ENCODE measurements at regions not wholly inside any gene's neighbourhood (a gene's known extent, or its start where the extent isn't known, plus 50 kb on each side); places are given as distances from the start of the nearest gene placed in this dataset.

DNA sequence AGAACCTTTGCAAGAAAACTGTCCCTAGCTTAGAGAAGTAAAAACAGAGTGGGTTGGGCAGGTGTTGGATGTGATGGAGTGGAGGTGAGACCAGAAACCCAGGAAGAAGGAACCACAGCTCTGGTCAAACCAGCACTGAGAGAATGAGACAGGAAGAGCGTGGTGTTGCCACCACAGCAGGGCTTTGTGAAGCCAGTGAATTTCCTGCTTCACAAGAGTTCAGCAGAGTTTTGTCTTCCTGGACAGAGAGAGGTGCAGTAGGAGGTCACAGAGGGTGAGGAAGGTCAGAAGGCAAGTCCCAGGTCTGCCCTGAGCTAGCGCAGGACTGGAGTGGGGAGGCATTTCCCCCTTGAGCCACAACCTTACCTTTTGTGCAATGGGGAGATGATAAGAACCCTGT is 2306.2 kb upstream of the ACO1 start:
- H3K9me3 ChIP-seq (ENCODE audit: control insufficient read depth in 1 of 2, insufficient read depth in 1 of 2, low read depth in 1 of 2, low read length in 2 of 2) = no peaks in the 10 kb centered on the region
- intact Hi-C loops (cut with micrococcal nuclease) = no loop called here
- no peak for DNase-seq (ENCODE audit: low read depth, low spot score)
- ChIA-PET RAD21 (ENCODE audit: low non-redundant PET in 1 of 2, low total read pairs in 2 of 2, uncharacterized antibody in 2 of 2, unreplicated experiment in 2 of 2) (no interaction called here), CTCF (no interaction called here), POLR2A (no interaction called here)
- no peak overlapping the region for H3K9ac ChIP-seq (ENCODE audit: low read length)
- H3K4me2 ChIP-seq (ENCODE audit: low read length) = no peak overlapping the region
- H3K36me3 ChIP-seq (ENCODE audit: control insufficient read depth in 1 of 2, insufficient read depth in 2 of 2, low read length in 2 of 2) = no peaks in the 10 kb centered on the region
- BruUV-seq (replicated peaks) = no TSS peak
- no peak overlapping the region for H2AFZ ChIP-seq (ENCODE audit: low read depth, low read length, poor library complexity, severe bottlenecking)
- H3K4me1 ChIP-seq (ENCODE audit: control insufficient read depth in 1 of 2, insufficient read depth in 2 of 2, low read length in 2 of 2) = peaks cover 0 to 6% of the 10 kb centered on the region in 2 experiments; a peak in 1 of 4 replicates
- TF ChIP-seq, protein P1, sequence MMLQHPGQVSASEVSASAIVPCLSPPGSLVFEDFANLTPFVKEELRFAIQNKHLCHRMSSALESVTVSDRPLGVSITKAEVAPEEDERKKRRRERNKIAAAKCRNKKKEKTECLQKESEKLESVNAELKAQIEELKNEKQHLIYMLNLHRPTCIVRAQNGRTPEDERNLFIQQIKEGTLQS (IDR thresholded peaks at IDR 0.05) = no peak
- TF ChIP-seq ZNF274 (IDR thresholded peaks at IDR 0.05; ENCODE audit: low read depth, low read length) (no peak), SRF (IDR thresholded peaks at IDR 0.05; ENCODE audit: low read depth) (no peak), JUND (IDR thresholded peaks at IDR 0.05) (no peak), SP1 (IDR thresholded peaks at IDR 0.05; ENCODE audit: low read depth) (no peak), FOSL1 (IDR thresholded peaks at IDR 0.05; ENCODE audit: low read depth) (no peak), ZFX (IDR thresholded peaks at IDR 0.05) (no peak), EZH2phosphoT487 (IDR thresholded peaks at IDR 0.05; ENCODE audit: borderline replicate concordance) (no peak), CEBPB (IDR thresholded peaks at IDR 0.05; ENCODE audit: low read depth) (no peak), ELF1 (IDR thresholded peaks at IDR 0.05; ENCODE audit: borderline replicate concordance, low read depth) (no peak), SIN3A (IDR thresholded peaks at IDR 0.05; ENCODE audit: low read depth) (no peak)
- TF ChIP-seq, protein P2, sequence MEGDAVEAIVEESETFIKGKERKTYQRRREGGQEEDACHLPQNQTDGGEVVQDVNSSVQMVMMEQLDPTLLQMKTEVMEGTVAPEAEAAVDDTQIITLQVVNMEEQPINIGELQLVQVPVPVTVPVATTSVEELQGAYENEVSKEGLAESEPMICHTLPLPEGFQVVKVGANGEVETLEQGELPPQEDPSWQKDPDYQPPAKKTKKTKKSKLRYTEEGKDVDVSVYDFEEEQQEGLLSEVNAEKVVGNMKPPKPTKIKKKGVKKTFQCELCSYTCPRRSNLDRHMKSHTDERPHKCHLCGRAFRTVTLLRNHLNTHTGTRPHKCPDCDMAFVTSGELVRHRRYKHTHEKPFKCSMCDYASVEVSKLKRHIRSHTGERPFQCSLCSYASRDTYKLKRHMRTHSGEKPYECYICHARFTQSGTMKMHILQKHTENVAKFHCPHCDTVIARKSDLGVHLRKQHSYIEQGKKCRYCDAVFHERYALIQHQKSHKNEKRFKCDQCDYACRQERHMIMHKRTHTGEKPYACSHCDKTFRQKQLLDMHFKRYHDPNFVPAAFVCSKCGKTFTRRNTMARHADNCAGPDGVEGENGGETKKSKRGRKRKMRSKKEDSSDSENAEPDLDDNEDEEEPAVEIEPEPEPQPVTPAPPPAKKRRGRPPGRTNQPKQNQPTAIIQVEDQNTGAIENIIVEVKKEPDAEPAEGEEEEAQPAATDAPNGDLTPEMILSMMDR (IDR thresholded peaks at IDR 0.05 in 2 of 3, conservative IDR thresholded peaks at IDR 0.05 in 1 of 3; ENCODE audit: borderline replicate concordance in 1 of 3, insufficient read depth in 1 of 3, low read depth in 2 of 3, low read length in 2 of 3) = no peak
- TF ChIP-seq, protein P3, sequence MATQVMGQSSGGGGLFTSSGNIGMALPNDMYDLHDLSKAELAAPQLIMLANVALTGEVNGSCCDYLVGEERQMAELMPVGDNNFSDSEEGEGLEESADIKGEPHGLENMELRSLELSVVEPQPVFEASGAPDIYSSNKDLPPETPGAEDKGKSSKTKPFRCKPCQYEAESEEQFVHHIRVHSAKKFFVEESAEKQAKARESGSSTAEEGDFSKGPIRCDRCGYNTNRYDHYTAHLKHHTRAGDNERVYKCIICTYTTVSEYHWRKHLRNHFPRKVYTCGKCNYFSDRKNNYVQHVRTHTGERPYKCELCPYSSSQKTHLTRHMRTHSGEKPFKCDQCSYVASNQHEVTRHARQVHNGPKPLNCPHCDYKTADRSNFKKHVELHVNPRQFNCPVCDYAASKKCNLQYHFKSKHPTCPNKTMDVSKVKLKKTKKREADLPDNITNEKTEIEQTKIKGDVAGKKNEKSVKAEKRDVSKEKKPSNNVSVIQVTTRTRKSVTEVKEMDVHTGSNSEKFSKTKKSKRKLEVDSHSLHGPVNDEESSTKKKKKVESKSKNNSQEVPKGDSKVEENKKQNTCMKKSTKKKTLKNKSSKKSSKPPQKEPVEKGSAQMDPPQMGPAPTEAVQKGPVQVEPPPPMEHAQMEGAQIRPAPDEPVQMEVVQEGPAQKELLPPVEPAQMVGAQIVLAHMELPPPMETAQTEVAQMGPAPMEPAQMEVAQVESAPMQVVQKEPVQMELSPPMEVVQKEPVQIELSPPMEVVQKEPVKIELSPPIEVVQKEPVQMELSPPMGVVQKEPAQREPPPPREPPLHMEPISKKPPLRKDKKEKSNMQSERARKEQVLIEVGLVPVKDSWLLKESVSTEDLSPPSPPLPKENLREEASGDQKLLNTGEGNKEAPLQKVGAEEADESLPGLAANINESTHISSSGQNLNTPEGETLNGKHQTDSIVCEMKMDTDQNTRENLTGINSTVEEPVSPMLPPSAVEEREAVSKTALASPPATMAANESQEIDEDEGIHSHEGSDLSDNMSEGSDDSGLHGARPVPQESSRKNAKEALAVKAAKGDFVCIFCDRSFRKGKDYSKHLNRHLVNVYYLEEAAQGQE (IDR thresholded peaks at IDR 0.05; ENCODE audit: low read depth) = no peak
- TF ChIP-seq, protein P4, sequence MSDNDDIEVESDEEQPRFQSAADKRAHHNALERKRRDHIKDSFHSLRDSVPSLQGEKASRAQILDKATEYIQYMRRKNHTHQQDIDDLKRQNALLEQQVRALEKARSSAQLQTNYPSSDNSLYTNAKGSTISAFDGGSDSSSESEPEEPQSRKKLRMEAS (IDR thresholded peaks at IDR 0.05) = no peak
- H4K20me1 ChIP-seq (ENCODE audit: insufficient read depth) = no peaks in the 10 kb centered on the region
- no peaks in the 10 kb centered on the region for H3K9me2 ChIP-seq (ENCODE audit: insufficient read depth)
- H3K4me3 ChIP-seq (replicated peaks in 1 of 2; ENCODE audit: low read depth in 1 of 2, low read length in 2 of 2) = no peak overlapping the region
- H3K27me3 ChIP-seq (ENCODE audit: insufficient read depth, low read length) = no peaks in the 10 kb centered on the region
- H3K79me2 ChIP-seq (ENCODE audit: insufficient read depth, low read length) = no peaks in the 10 kb centered on the region
- no peak for ATAC-seq
- no peak overlapping the region for H3K27ac ChIP-seq (ENCODE audit: low read depth, low read length)
